ENCODE measurements at regions not wholly inside any gene's neighbourhood (a gene's known extent, or its start where the extent isn't known, plus 50 kb on each side); places are given as distances from the start of the nearest gene placed in this dataset.

DNA sequence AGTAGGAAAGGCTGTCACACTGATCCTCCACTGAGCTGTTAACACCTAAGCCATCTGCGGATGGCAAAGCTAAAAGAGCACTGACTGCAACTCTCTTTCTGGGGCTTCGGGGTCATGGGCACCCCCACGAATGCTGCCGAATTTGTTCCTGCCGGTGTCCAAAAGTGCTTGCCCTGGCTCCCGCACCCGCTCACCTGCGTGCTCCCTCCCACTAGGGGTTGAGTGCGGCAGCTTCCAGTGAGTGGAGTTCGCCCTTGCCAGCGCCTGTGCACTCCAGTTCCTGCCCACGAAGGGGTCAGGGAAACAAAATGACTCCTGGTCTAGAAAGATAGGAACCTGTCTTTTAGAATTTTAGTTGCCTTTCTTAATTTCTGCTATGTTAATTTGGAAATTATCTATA is 78.7 kb downstream of the IFI44 start:
- TF ChIP-seq, protein P1, sequence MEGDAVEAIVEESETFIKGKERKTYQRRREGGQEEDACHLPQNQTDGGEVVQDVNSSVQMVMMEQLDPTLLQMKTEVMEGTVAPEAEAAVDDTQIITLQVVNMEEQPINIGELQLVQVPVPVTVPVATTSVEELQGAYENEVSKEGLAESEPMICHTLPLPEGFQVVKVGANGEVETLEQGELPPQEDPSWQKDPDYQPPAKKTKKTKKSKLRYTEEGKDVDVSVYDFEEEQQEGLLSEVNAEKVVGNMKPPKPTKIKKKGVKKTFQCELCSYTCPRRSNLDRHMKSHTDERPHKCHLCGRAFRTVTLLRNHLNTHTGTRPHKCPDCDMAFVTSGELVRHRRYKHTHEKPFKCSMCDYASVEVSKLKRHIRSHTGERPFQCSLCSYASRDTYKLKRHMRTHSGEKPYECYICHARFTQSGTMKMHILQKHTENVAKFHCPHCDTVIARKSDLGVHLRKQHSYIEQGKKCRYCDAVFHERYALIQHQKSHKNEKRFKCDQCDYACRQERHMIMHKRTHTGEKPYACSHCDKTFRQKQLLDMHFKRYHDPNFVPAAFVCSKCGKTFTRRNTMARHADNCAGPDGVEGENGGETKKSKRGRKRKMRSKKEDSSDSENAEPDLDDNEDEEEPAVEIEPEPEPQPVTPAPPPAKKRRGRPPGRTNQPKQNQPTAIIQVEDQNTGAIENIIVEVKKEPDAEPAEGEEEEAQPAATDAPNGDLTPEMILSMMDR (IDR thresholded peaks at IDR 0.05): no peak
- no peak for TF ChIP-seq POLR2A (IDR thresholded peaks at IDR 0.05)

Data from vagina (tissue), 2 donors.